Stimulated activated CD4-positive, alpha-beta T cell treated with anti-CD3 and anti-CD28 coated beads, TNF-alpha, amount 100 ng/mL, for 24 hours (primary cell): ENCODE measurements at regions not wholly inside any gene's neighbourhood (a gene's known extent, or its start where the extent isn't known, plus 50 kb on each side); places are given as distances from the start of the nearest gene placed in this dataset.

ENCODE experiments used
- DNase-seq, 3 experiments: peaks; one replicate each; pipeline ENCODE4 v3.0.0-alpha.2; 2020; ENCODE audit warnings: low read depth in 3 of 3

DNA sequence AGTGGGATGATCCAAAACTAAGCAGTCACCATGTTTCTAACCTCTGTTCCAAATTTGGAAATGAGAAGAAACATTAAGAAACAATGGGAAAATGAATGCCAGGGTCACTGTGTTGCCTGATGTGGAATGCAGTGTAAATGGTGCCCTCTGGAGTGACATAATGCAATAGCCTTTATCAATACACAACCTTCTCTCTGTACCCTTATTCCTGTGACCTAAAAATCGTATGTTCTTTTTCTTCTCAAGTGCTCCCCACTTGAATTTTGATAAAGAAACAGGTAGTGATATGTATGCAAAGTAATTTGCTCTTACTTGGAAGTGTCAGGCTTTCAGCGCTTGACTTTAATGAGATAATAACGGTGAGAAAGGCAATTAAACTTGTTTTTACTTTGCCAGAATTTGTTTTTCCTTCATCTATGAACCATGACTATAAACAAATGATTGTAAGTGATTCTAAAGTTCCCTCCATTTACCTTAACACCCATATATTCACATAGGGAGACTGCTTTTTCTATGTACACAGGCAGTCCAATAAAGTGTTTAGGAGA is 145.8 kb upstream of the THRB start:
- no peak for DNase-seq

DNA sequence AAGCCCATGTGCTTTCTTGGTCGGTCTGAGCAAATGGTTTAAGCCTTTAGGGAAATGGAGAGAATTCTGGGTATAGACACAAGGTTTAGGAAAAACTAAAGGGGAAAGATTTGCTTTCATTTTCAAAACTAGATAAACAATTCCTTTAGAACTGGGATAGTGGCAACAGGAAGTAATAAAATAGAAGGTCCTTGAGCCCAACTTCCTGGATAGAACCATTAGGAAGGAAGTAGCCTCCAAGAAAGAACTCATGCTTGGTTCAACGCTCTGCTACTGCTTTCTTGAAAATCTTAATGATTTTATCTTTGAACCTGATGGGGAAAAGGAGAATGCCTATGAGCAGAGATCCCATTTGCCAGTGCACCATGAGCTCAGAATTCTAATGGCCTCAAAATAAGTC is 147.0 kb upstream of the THRB start:
- DNase-seq, result no peak

DNA sequence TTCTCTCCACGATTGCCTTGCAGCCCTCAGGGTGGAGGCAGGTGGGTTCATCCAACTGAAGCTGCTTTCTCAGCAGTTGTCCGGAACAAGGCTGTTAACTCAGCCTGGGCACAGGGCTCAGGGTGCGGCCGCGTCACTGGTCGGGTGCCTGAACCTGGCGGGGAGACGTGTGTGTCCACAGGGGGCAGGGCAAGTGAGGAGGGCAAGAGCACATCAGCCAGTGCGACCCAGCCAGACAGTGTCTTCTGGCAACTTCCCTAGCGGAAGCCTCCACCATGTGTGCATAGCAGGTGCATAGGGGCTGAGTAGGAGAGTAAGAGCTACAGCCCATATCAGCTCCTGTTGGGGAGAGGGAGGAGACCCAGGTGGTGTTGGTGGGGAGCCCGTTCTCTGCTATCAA is 150.4 kb upstream of the THRB start:
- no peak for DNase-seq

DNA sequence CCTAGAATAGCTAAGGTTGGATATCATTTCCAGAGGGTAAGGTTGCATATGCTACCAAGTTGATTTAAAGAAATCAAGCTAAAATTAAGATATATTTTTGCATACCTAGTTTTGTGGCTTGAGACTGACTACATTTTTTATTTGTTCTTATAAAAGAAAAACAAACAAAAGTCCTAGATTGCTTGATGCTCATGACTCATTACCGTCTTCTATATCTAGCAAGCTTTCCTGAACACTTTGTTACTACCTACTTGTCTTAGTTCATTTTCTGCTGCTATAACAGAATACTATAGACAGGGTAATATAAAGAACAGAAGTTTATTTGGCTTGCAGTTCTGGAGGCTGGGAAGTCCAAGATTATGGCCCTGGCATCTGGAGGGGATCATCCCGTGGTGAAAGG is 152.1 kb upstream of the THRB start:
- DNase-seq, result no peak

DNA sequence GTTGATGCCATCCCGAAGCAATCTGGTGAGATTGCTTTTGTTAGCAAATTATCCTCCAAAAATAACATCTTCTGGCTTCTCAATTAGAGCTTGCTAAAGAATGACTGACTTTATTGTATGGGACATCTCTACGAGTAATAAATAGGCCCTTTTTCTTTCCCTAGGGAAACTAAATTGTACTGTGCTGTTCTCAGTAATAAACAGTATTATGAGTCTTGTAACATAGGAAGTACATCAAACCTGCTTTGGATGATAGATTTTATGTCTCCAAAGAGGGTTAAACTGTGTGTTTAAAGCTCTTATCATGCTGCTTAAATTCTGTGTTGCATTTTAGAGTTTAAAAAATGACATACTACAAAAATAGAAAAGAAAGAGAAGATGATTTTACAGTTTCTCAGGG is 153.4 kb upstream of the THRB start:
- DNase-seq, result no peak

DNA sequence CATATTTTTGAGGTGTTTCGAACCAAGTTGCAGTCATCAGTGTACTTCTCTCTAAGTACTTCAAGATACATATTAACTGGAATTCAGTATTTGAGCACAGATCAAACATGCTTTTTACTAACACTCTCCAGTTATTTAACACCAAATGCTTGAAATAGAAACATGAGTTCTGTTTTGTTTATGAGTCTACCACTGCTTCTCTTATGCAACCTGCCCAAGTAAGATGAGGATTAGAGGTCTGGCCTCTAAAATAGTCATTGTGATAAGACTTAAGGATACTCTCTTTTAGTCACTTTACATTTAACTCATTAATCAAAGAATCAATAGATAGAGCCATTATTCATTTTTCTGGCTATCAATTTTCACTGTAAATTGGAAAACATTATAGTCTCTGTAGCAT is 156.2 kb upstream of the THRB start:
- no peak for DNase-seq

DNA sequence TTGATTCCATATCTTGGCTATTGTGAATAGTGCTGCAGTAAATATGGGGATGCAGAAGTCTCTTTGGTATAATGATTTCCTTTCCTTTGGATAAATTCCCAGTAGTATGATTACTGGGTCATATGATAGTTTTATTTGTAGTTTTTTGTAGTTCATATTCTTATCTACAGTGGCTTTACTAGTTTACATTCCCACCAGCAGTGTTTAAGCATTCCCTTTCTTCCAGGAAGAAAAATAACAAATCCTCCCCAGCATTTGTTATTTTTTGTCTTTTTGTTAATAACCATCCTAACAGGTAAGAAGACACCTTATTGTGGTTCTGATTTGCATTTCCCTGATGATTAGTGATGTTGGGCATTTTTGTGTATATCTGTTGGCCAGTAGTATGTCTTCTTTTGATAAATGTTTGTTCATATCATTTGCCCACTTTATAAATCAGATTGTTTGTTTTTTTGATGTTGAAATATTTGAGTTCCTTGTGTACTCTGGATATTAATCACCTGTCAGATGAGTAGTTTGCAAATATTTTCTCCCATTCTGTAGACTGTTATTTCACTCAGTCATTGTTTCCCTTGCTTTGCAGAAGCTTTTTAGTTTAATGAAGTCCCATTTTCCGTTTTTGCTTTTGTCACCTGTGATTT is 163.3 kb upstream of the THRB start:
- no peak for DNase-seq

DNA sequence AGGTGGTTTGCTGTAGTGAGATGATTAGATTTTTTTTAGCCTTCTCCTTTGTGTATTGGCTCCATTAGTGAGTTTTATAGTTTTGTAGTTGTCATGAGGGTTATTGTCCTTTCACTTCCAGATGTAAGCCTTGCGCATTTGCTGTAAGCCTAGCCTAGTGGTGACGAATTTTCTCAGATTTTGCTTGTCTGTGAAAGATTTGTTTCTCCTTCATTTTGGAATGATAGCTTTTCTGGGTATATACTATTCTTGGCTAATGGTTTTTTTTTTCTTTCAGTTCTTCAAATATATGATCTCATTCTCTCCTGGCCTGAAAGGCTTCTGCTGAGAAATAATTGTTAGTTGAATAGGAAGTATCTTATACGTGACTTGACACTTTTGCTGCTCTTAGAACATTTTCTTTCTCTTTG is 166.5 kb upstream of the THRB start:
- DNase-seq, result no peak

DNA sequence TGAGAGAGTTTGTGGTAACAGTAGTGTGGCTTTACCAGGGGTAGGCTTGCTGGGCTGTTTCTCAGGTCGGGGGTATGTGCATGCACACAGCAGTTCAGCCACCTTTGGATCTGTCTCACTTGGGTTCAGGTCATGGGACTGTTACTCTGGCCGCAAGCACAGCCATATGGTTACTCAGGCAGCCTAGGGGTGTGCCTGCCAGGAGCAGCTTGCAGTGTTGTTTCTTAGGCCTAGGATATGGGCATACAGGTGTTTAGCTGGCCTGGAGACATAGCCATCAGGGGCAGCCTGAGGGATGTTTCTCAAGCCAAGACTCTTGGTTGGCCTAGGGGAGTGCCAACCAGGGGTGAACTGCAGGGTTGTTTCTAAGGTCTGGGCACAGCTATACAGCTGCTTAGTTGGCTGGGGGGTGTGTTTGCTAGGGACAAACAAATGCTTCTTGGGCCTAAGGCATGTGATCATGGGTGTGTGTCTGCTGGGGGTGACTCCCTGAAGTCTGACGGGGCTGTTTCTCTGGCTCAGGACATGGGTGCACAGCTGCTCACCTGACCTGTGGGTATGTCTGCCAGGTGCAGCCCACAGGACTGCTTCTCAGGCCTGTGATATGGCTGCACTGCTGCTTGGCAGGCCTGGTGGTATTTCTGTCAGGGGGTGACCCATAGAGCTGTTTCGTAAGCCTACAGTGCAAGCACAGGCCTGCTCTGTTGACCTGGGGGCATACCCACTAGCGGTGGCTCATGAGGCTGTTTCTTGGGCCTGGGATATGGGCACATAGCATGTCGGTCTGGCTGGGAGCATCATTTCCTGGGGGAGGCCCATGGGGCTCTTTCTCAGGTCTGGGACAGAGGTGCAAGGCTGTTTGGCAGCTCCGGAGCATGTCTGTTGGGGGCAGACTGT is 168.0 kb upstream of the THRB start:
- no peak for DNase-seq

DNA sequence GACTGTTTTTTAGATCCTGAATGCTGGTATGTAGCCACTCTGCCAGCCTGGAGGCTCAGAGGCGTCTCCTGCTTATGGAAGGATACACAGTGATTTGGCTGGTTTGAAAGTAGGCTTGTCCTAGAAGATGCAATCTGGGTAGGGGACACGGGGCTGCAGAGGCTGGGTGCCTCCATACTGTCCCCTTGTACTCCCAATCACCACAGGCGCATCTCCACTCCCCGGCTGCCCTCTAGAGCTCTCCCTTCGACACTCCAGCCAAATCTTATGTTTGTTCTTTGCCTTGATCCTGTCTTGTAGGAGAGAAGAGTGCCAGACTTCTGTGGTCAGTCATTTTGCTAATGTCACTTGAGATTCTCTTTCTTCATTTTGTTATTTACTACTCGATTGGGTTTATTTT is 168.8 kb upstream of the THRB start:
- DNase-seq, result no peak

DNA sequence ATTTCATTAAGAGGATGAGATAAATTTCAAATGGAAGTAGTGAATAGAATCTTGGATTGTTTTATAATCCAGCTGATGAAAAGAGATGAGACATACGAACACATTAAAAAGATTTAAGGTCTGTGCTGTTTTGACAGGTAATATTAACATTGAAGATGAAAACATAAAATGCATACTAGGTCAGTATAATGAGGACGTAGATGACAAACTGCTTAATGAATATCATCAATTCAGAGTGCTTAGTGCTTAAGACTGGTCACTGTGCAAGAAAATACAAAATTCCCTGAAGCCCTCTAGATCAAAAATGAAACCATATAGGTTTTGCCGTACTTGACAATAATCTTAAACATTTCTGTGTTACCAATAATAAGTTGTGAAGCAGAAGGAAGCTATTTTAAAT is 173.4 kb upstream of the THRB start:
- no peak for DNase-seq

DNA sequence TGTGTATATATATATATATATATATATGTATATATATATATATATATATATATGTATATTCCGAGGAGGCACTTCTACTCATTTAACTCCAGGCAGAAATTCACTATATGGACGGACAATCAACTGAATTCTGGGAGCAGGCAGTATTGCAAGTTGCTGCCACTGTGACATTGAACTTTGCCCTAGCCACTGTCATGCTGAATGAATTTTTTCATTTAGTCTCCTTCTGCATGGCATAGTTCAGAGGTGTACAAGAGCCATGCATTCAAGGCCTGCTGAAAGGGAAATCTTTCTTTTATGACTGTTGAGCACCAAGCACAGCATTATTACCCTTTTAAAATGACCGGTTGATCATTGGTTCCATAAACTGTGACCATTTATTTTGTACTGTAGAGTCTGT is 176.2 kb upstream of the THRB start:
- DNase-seq, result no peak

DNA sequence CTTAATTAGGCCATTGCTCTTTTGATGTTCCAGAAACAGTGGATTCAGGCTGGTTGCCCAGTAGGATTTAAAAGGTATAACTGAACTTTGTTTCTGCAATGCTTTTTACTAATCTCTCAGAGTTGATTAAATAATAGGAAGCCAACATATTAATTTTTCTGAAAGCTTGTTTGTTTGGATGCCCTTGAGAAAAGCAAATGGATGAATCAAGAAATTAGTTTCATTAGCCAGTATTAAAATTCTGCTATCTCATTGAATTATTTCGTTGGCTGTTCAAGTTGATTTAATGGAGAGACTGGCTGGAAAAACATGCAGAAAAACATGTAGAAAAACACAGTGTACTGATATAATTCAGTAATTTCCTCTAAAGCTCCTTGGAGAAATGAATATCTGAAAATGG is 178.9 kb upstream of the THRB start:
- DNase-seq, result no peak

DNA sequence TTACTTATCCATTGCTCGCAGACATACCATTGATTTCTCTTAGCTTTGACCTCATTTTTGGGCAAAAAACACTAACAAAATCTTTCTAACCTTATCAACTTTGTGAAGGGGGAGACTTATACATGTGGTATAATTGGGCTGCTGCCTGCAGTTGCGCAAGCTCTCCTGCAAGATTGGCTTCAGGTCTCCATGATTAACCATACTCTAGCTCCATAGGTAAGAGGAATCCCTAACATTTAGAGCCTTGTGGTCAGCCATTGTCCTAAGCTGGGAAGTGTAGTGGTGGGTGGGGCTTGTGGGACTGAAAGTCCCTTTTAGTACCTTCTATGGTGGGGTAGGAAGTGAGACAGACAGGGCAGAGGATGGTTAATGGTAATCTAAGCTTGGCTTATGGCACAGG is 179.6 kb upstream of the THRB start:
- no peak for DNase-seq

DNA sequence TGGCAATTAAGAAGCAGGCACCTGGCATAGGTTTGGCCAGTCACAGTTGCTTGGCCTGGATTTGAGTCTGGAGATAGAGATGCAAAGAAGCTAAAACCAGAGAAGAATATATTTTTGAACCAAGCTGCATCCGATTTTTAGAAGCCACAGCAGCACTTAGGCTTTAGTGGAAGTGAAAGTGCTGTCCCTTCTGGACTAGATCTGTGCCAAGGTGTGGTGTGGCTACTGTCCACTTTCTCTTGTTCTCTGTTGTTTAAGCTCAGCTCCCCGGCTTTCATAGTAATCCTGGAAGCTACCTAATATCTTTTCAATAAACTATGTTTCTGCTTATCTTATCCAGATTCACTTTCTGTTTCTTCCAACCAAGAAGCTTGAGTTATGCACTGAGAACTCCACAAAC is 183.4 kb upstream of the THRB start:
- no peak for DNase-seq

DNA sequence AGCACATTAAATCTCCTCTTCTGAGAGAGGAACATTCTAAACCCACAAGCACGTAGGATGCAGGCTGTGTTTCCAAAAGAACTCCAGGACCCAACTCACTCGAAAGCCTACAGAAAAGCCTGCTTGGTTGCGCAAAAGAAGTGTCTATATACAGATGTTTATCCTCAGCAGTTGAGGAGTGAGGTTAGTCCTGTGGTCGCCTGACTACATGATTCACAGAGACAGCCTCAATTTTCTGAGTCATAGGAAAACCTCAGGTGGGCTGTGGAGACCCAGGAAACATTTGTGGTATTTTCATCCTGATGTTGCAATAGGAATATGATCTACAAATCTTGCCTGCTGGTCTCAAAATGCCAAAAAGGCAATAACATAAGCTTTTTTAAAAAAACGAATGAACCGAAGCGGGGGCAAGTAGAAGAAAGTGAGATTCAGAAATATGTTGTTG is 183.8 kb upstream of the THRB start:
- no peak for DNase-seq

DNA sequence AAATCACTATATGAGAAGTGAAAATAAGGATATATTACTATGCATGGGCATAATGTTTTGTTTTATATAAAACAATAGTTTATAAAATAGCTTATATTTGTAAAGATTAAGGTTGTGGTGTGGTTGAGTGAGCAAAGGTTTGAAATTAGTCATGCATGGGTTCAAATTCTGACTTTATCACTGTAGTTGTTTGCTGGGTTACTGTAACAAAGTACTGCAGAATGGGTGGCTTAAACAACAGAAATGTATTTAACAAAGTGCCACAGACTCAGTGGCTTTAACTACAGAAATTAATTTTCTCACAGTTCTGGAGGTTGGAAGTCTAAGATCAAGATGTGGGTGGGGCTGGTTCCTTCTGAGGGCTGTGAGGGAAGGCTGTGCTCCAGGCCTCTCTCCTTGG is 184.8 kb upstream of the THRB start:
- no peak for DNase-seq

DNA sequence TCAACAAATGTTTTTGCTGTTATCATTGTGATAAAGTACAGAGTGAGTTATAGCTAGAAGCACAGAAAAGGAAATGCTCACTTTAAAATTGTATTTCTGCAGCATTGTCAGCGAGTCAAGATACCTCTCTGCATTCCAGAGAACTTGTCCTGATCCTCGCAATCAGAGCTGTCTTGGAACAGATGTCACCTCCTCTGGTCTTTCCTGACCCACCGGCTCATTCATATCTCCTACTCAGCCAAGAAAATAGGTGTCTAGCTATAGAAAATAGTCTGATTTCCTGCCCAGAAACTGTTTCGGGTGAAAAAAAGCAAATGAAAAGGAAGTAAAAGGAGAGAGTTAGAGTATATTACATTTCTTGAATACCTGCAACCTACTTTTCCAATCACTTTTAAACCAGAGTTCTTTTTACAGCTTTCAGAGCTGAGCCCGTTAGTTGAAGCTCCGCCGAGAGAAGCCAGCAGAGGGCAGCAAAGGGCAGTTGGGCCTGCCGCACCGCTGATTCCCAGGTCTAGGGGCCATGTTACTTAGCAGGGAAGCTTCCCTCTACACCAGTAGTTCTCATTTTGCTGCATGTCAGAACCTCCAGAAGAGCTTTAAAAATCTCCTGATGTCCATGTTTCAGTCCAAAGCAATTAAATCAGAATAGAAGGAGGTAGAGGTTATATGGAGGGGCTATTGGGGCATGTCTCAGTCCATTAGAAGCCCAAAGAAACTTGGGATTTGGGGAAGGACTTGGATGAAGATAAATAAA is 185.7 kb upstream of the THRB start:
- DNase-seq, result peak; percentile 9 to 51 (median 23)

DNA sequence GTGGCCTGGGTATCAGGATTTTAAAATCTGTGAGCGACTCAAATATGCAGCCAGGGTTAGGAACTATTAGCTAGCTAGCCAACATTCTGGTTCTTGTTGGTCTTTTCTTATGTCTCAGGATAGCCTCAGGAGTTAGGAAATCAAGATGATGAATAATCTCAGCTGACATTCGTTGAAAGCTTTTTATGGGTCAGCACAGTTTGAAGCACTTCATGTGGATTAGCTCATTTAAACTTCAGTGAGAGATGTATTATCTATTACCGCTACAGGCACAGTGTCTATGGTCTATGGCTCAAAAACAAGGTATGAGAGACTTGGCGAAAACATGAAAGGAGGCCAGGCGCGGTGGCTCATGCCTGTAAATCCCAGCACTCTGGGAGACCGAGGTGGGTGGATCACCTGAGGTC is 187.5 kb upstream of the THRB start:
- DNase-seq, result no peak

DNA sequence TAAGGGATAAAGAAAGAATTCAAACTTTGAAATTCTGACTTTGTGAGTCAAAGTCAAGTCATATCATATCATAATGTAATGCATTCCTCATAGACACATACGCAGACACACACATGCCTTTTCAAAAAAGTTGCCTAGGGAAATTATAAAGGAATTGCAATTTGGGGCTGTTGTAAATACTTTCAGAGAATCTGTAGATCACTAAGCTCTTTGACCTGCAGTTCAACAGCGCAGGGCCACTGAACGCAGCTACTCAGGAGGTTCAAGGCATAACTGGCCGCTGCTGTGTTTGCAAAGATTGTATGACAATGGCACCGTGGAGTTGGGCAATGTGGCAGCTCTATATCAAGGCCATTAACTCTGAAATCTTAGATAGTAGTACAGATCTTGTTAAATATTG is 188.4 kb upstream of the THRB start:
- no peak for DNase-seq

DNA sequence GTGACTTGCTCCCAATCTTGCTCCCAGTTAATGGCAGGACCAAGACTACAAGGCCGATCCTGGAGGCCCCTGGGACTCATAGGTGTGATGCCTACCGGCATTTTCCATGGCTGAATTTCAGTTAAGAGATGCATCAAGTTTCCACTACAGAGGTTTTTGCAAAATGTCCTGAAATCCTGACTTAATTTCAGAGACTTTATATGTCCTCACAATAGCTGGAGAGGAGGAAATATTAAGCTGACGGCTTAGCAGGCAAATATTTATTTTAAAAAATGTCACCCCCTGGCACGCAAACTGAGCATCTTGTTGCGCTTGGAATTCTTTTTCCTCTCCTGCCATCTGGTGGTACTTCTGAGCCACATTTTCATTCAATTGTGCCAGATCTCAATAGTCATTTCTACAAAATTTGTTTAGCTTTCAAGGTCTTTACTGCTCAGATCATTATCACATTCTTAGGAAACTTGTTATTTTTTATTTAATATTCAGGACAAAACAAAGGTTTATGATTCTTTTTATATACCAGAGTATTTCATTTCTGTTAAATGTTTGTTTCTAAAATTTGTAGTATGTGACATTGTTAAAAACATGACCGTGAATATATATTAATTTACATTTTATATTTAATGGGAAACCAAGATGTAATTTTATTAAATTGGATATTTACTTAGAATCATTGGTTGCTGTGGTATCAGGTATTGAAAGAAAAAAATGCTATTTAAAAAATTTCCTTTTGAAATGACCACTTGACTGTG is 189.2 kb upstream of the THRB start:
- DNase-seq, result no peak
